ENCODE measurements at regions not wholly inside any gene's neighbourhood (a gene's known extent, or its start where the extent isn't known, plus 50 kb on each side); places are given as distances from the start of the nearest gene placed in this dataset.

DNA sequence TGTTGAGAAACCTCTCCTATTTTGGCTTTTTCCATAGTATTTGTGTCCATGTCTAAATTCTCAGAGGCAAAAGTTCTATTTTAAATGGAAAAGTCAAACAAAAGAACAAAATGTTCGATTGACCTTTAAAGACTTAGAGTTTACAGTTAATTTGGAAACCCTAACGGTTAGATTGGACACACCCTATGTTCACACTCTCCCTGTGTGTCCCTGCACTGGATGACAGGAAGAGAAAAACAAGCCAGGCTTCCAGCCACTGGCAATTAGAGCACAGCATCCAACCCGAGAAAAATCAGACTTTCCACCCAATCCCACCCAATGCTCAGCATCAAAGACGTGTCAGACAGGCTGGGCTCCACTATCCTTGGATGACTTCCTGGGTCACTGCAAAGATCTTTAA, 241.3 kb downstream of the TBXT start:
- Histone ChIP-seq H4K20me1 (ENCODE audit: low read length) (no peaks in the 10 kb centered on the region), H3K9me2 (replicated peaks; ENCODE audit: low read length) (no peaks in the 10 kb centered on the region), H3K9me3 (ENCODE audit: low read length) (no peaks in the 10 kb centered on the region), H2AFZ (ENCODE audit: low read length) (no peak overlapping the region), H3K4me1 (ENCODE audit: insufficient read depth, low read length) (no peaks in the 10 kb centered on the region; the same call in 1 of the 2 replicates), H3K79me2 (ENCODE audit: low read length) (no peaks in the 10 kb centered on the region), H3K36me3 (ENCODE audit: low read depth, low read length) (no peaks in the 10 kb centered on the region), H3K9ac (ENCODE audit: low read length) (no peak overlapping the region), H3K4me3 (ENCODE audit: low read length) (no peak overlapping the region), H3F3A (ENCODE audit: low read length, unreplicated experiment) (no peaks in the 10 kb centered on the region), H3K4me2 (ENCODE audit: low read length) (no peak overlapping the region), H3K27me3 (ENCODE audit: low read length) (0 out of 2 replicates have a peak, but pooled peaks cover 7% of the 10 kb centered on the region), H3K27ac (ENCODE audit: low read length) (no peak overlapping the region)
- ChIA-PET POLR2A (ENCODE audit: unreplicated experiment) (no interaction called here), CTCF (no interaction called here)
- no peak for TF ChIP-seq EZH2 (IDR thresholded peaks at IDR 0.05; ENCODE audit: low read length, unreplicated experiment)
- TF ChIP-seq EZH2phosphoT487 (IDR thresholded peaks at IDR 0.05; ENCODE audit: borderline replicate concordance, low read length), result no peak
- TF ChIP-seq, protein P1, sequence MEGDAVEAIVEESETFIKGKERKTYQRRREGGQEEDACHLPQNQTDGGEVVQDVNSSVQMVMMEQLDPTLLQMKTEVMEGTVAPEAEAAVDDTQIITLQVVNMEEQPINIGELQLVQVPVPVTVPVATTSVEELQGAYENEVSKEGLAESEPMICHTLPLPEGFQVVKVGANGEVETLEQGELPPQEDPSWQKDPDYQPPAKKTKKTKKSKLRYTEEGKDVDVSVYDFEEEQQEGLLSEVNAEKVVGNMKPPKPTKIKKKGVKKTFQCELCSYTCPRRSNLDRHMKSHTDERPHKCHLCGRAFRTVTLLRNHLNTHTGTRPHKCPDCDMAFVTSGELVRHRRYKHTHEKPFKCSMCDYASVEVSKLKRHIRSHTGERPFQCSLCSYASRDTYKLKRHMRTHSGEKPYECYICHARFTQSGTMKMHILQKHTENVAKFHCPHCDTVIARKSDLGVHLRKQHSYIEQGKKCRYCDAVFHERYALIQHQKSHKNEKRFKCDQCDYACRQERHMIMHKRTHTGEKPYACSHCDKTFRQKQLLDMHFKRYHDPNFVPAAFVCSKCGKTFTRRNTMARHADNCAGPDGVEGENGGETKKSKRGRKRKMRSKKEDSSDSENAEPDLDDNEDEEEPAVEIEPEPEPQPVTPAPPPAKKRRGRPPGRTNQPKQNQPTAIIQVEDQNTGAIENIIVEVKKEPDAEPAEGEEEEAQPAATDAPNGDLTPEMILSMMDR (conservative IDR thresholded peaks at IDR 0.05; ENCODE audit: low read depth, low read length), result no peak
- intact Hi-C loops (cut with micrococcal nuclease), result no loop called here
- BruUV-seq (replicated peaks), result no TSS peak
- no peak for ATAC-seq
- no peak for DNase-seq

DNA sequence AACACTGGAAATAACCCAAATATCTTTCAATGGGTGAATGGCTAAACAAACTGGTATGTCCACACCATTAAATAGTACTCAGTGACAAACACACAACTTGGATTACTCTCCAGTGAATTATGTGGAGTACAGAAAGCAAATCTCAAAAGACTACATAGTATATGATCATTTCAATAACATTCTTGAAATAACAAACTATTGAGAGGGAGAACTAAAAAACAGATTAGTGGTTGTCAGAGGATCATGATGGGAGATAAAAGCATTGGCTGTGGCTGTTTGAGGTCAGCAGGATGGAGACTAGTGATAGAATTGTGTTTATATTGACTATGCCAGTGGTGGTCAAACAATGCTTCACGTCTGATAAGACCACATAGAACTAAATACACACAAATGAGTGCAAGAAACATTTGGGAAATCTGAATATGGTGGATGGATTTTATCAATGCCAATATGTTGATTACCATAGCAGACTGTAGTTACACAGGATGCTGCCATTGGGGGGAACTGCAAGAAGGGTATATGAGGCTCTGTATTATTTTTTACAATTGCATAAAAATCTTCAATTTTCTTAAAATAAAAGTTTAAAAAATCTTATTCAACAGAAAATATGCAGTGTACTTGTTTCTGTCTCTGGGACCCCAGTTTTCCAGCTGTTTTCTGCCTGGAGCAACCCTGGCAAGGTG, 242.0 kb downstream of the TBXT start:
- H3K4me2 ChIP-seq (ENCODE audit: low read length), result no peak overlapping the region
- H4K20me1 ChIP-seq (ENCODE audit: low read length), result no peaks in the 10 kb centered on the region
- ChIA-PET CTCF (no interaction called here), POLR2A (ENCODE audit: unreplicated experiment) (no interaction called here)
- no peak overlapping the region for H3K9ac ChIP-seq (ENCODE audit: low read length)
- no peaks in the 10 kb centered on the region; the same call in 1 of the 2 replicates for H3K4me1 ChIP-seq (ENCODE audit: insufficient read depth, low read length)
- no peaks in the 10 kb centered on the region for H3F3A ChIP-seq (ENCODE audit: low read length, unreplicated experiment)
- BruUV-seq (replicated peaks), result no TSS peak
- no peak overlapping the region for H3K27ac ChIP-seq (ENCODE audit: low read length)
- no peaks in the 10 kb centered on the region for H3K79me2 ChIP-seq (ENCODE audit: low read length)
- ATAC-seq (no peak), DNase-seq (no peak)
- no peaks in the 10 kb centered on the region for H3K36me3 ChIP-seq (ENCODE audit: low read depth, low read length)
- no peak overlapping the region for H2AFZ ChIP-seq (ENCODE audit: low read length)
- H3K4me3 ChIP-seq (ENCODE audit: low read length), result no peak overlapping the region
- no peaks in the 10 kb centered on the region for H3K27me3 ChIP-seq (ENCODE audit: low read length)
- H3K9me3 ChIP-seq (ENCODE audit: low read length), result no peaks in the 10 kb centered on the region
- intact Hi-C loops (cut with micrococcal nuclease), result no loop called here
- no peaks in the 10 kb centered on the region for H3K9me2 ChIP-seq (replicated peaks; ENCODE audit: low read length)
- TF ChIP-seq EZH2phosphoT487 (IDR thresholded peaks at IDR 0.05; ENCODE audit: borderline replicate concordance, low read length), result no peak
- TF ChIP-seq, protein P1 (conservative IDR thresholded peaks at IDR 0.05; ENCODE audit: low read depth, low read length), result no peak
- TF ChIP-seq EZH2 (IDR thresholded peaks at IDR 0.05; ENCODE audit: low read length, unreplicated experiment), result no peak

DNA sequence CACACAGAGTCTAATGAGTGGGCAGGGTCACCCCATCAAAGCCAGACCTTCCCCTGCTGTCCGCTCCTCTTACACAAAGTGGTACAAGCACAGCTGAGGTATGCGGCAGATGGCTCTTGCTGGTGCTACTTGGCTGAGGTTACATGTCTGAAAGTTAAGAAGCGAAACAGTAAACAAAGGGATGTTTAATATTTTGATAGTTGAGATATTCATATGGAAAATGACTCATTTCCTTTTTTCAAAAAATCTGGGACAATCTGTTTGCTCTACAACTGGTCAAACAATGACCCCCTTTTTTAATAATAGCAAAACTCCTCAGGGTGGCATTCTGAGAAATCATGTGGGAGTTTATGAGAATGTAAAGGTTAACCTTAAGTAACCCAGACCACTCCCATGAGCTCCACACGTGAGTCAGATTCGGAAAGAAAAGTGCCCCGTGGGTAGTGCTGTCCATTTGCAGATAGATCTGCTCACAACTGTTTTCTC, 245.3 kb downstream of the TBXT start:
- ATAC-seq, result peak; percentile 29; the same call in 1 of the 2 replicates

More for the DNA sequence above, 245.3 kb downstream of the TBXT start:
- no TSS peak for BruUV-seq (replicated peaks)
- no peak overlapping the region for H3K4me2 ChIP-seq (ENCODE audit: low read length)
- DNase-seq, result peak; percentile 63
- H3K9ac ChIP-seq (ENCODE audit: low read length), result no peak overlapping the region
- intact Hi-C loops (cut with micrococcal nuclease), result no loop called here
- H3K4me3 ChIP-seq (ENCODE audit: low read length), result no peak overlapping the region
- no peaks in the 10 kb centered on the region for H3F3A ChIP-seq (ENCODE audit: low read length, unreplicated experiment)
- TF ChIP-seq EZH2 (IDR thresholded peaks at IDR 0.05; ENCODE audit: low read length, unreplicated experiment) (no peak), EZH2phosphoT487 (IDR thresholded peaks at IDR 0.05; ENCODE audit: borderline replicate concordance, low read length) (no peak)
- TF ChIP-seq, protein P1 (conservative IDR thresholded peaks at IDR 0.05; ENCODE audit: low read depth, low read length), result no peak
- POLR2A ChIA-PET (ENCODE audit: unreplicated experiment), result no interaction called here
- H4K20me1 ChIP-seq (ENCODE audit: low read length), result no peaks in the 10 kb centered on the region
- no peaks in the 10 kb centered on the region; the same call in 1 of the 2 replicates for H3K4me1 ChIP-seq (ENCODE audit: insufficient read depth, low read length)
- no peak overlapping the region for H2AFZ ChIP-seq (ENCODE audit: low read length)
- CTCF ChIA-PET, result no interaction called here
- no peaks in the 10 kb centered on the region for H3K79me2 ChIP-seq (ENCODE audit: low read length)
- H3K36me3 ChIP-seq (ENCODE audit: low read depth, low read length), result no peaks in the 10 kb centered on the region
- H3K9me3 ChIP-seq (ENCODE audit: low read length), result no peaks in the 10 kb centered on the region
- no peaks in the 10 kb centered on the region for H3K9me2 ChIP-seq (replicated peaks; ENCODE audit: low read length)
- H3K27me3 ChIP-seq (ENCODE audit: low read length), result peaks cover 3% of the 10 kb centered on the region; the same call in 1 of the 2 replicates
- no peak overlapping the region for H3K27ac ChIP-seq (ENCODE audit: low read length)
